SH-SY5Y (cell line): ENCODE measurements at regions not wholly inside any gene's neighbourhood (a gene's known extent, or its start where the extent isn't known, plus 50 kb on each side); places are given as distances from the start of the nearest gene placed in this dataset.

Source experiments
- GATA2 ChIP-seq: IDR thresholded peaks from 2 replicates; pipeline ENCODE4 v1.6.1; 2011; ENCODE audit warnings: mild to moderate bottlenecking, low read depth, low read length
- GATA3 ChIP-seq: IDR thresholded peaks from 2 replicates; pipeline ENCODE4 v1.6.1; 2011; ENCODE audit warnings: low read depth, mild to moderate bottlenecking, low read length, moderate library complexity

- TF ChIP-seq GATA2 (no peak), GATA3 (no peak)
Observed at GRCh38 chr10:35716776-35717175, 74.7 kb upstream of the FZD8 start.
